Inflammatory macrophage treated with lipopolysaccharide for 4 hours (primary cell): ENCODE measurements at regions not wholly inside any gene's neighbourhood (a gene's known extent, or its start where the extent isn't known, plus 50 kb on each side); places are given as distances from the start of the nearest gene placed in this dataset.
"Not testable (repeated sequence)": the region's sequence is repeated elsewhere in the genome, so short reads cannot be mapped to it uniquely, and the experiment has no call there.

Source experiments
- DNase-seq: peaks from one replicate; pipeline ENCODE4 v3.0.0-alpha.2; 2020

DNA sequence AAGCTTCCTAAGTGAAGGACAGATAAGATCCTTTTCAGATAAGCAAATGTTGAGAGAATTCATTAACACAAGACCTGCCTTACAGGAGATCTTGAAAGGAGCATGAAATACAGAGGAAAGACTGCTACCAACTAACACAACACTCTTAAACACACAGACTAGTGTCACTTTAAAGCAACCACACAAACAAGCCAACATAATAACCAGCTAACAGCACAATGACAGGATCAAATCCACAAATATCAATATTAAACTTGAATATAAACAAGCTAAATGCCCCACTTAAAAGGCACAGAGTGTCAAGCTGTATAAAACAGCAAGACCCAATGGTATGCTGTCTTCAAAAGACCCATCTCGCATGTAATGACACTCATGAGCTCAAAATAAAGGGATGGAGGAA is 70.8 kb upstream of the HMGXB4 start:
- no peak for DNase-seq

DNA sequence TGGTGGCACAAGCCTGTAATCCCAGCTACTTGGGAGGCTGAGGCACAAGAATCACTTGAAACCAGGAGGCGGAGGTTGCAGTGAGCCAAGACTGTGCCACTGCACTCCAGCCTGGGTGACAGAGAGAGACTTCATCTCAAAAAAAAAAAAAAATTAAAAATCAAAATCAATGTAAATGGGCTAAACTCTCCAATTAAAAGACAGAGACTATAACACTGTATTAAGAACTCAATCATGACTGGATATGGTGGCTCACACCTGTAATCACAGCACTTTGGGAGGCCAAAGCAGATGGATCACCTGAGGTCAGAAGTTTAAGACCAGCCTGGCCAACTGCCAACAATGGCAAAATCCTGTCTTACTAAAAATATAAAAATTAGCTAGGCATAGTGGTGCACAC is 68.4 kb upstream of the HMGXB4 start:
- not testable (repeated sequence) for DNase-seq

DNA sequence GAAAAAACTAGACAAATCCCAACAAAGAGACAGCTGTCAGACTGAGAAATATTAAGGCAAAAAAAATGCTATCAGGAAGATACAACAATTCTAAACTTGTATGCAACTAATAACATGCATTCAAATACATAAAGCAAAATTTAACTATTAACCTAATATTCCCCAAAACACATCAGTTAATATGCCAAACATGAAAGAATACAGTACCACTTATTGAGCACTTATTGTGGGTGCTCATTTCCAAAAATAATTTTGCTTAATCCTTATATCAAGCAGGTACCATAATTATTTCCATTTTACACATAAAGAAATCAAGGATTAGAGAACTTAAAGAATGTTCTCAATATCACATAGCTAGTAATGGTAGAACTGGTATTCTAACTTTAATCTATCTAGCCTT is 67.7 kb upstream of the HMGXB4 start:
- DNase-seq = no peak

DNA sequence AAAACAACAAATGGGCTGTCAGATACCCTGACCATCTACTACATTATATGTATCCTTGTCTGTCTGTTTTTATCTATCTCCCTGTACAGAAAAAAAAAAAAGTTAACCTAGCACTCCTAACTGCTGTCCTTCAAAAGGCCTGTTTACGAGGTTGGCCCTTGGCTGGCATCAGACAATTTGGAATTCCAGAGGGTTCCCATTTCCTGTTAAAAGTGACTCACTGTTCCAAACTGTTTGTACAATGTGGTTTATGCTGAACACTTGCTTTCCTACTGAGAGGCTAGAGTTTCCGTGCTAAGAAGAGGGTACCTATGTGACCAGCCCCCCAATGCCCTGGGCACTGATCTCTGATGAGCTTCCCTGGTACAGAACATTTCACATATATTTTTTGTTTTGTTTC is 65.9 kb upstream of the HMGXB4 start:
- DNase-seq = no peak

DNA sequence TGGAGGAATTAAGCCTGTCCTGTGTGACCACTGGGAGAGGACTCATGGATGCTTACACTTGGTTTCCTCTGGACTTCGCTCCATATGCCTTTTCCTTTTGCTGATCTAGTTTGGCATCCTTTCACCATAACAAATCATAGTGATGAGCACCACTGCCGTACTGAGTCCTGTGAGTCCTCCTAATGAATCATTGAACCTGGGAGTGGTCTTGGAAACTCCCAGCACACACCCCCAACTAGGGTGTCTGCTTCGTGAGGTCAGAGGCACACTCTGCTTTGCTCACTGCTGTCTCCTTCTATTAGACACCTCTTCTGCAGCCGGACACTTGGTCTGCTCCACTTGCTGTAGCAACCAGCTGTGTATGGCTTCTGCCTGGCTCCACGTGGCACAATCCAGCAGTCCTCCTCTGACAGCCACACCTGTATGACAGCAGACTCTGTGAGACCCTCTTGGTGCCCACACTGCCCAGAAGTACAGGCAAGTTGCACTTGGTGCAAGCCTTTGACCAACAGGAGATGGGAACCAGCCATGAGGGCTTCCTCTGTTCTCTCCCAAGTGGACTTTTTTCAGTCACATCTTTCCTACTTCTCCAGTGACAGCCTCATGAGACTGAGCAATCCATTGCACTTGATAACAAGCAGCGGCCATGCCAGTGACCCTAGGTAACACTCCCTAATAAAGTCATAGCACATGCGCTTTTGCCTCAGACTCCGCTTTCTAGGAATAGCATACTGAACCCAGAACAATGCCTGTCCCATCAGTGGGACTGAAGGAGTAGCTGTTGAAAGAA is 65.0 kb upstream of the HMGXB4 start:
- no peak for DNase-seq

DNA sequence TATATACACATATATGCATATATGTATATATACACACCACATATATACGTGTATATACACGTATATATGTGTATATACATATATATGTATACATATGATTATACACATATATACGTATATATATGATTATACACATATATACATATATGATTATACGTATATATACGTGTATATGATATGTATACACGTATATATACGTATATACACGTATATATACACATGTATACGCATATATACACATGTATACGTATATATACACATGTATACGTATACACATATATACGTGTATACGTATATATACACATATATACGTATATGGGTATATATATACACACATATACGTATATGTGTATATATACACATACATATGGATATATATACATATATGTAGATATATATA is 62.1 kb upstream of the HMGXB4 start:
- DNase-seq = no peak

DNA sequence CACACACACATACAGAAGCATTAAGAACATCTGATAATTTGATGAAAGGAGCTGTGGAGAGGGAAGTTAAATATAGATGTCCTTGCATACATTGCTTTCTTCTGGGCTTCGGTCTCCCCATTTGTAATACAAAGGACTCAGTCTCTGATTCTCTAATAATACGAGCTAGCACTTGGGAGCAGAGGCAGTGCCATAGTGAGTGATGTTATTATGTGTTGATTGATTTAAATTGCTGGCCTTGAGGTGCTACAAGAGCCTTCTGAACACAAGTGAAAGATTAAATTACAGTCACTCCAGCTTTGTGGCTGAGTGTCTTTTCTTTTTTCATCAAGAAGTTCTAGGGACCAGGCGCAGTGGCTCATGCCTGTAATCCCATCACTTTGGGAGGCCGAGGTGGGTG is 61.5 kb upstream of the HMGXB4 start:
- DNase-seq = no peak

DNA sequence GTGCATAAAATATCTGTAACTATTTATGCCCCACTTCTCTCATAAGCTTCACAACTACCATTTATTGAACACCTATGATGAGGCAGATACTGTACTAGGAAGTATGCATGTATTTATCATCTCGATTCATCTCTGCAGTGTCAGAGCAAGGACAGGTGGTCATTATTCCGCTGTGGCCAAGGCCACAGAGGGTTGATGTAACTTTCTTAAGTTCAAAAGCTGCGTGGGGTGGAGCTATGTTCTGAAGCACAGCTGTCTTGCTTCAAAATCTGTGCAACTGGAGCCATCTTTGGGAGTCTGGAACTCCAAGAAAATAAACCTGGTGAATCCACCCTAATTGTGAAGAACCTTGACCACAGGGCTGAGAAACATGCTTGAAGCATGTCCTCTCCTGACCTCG is 60.2 kb upstream of the HMGXB4 start:
- DNase-seq = no peak

DNA sequence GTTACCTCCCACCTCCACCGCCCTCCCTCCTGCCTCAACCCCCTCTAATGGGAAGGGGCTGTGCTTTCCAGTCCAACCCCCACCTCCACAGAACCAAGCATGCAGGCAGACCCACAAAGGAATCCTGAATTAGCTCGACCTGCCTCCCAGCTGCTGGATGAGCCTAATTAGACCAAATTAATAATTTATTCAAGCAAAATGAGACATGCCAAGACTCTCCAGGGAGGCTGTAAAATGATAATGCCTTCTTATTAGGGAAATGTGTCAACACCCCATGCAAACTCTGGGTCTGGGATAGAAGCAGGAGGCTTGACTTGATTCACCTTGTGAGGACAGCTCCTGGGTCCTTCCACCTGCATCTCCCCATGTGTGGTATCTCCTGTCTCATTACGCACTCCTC is 59.4 kb upstream of the HMGXB4 start:
- no peak for DNase-seq

DNA sequence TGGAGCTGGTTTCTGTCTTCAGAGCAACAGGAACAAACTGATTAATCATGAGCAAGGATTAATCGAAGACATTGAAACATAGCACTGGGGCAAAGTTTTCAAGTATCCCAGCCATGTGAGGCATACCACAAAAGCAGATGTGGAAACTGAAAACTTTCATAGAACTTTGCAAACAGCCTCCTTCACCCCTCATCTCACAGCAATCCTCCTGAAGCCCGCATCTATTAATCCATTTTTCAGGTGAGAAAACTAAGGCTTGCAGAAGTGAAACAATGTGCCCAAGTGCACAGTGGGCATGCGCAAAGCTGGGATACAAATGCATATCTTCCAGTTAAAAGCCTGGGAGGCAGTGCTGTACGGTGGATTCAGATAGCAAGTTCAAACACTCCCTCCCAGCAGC is 58.6 kb upstream of the HMGXB4 start:
- DNase-seq = no peak

DNA sequence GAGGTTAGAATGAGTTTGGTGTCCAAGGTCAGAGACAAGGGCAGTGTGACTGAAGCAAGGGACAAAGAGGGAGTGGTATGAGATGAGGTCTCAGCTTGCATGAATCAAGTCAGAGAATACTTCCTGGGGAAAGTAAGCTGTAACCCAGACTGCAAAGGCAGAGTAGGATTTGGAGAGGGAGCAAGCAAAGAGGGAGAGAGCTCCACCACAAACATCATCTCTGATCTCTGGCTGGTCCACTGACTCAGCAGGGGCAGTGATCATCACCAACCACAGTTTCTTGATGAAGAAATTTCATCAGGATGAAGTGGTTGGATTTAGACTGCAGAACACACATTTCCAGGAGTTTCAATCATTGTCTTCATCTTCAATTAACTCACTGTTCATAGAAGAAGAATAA is 54.9 kb upstream of the HMGXB4 start:
- no peak for DNase-seq

DNA sequence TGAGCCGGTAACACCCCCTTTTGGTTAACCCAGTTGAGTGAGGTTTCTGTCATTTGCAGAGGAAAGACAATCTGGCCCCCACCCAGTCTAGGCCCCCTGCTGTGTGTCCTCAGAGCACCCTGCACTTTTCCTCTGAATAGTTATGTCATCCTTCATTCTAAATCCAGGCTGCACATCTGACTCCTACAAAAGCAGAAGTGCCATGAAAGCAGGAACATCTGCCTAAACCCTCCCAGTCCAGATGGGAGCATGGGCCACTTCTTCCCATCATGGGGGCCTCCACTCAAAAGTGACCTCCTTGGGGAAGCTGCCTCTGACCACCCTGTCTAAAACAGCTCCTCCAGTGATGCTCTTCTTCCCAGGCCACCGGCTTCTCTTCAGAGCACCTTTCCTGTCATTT is 53.7 kb upstream of the HMGXB4 start:
- DNase-seq = no peak

DNA sequence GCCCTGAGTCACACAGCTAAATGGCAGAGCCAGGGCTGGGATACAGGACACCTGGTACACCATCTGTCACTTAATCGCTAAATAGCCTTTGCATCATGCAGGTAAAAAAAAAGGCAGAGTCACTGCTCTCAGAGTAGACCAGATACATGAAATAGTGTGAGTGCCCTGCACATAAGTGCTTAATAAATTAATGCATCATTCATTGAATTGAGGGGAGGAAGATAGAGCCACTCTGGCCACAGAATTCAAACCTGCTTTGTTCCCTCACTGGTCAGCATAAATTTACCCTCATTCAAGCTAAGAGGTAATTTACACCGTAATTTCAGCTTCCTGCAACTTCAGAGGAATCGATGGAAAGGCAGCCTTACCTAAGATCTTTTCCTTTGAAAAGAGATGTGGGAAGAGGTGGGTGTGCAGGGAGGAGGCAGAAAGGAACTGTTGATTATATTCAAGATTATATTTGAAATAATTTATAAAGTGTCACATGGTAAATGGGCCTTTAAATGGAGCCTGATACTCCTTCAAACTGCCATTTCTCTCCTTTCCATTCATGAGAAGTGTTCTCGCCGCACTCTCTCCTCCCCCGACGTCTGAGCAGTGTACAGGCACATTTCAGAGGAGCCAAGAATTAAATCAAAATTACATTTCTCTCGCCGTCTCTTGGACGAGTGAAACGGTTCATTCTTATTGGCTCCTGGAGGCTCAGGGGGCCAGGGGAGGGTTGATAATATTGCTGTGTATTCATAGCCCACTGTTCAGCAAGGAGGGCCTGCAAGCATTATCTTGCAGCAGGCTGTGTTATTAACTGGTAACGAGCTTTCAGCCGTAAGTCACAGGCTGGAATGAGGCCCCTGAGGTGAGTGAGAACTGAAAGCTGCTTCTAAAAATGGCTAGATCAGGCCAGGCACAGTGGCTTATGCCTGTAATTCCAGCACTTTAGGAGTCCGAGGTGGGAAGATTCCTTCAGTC is 52.2 kb upstream of the HMGXB4 start:
- no peak for DNase-seq

DNA sequence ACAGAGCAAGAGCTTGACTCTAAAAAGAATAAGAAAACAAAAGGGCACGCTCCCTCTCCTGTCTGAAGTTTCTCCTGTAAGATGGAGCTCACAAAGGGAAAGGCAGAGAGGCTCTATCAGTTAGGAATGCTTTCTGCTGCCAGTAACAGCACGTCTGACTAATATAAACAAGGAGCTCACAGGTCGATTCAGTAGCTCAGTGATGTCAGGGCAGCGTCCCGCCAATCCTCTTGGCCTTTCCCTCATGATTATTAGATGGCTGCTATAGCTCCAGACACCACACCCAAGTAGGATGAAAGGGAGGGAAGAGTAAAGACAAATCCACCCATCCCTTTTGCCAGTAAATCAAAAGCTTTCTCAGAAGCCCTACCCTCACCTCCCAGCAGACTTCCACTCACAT is 51.3 kb upstream of the HMGXB4 start:
- DNase-seq = no peak

DNA sequence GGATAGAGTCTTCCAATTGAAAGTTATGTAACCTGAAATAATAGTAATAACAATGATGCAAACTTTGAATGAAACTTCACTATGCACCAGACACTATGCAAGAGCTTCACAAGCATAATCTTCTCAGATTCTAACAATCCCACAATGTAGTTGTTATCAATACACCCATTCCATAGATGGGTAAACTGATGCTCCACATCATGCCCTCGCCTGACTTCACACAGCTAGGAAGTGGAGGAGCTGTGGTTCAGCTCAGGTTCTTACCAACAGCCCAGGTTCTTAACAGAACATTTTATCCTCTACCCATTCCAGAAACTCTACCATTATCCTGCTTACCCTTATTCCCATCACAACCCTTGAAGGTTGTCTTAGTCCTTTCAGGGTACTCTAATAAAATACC is 50.4 kb upstream of the HMGXB4 start:
- DNase-seq = no peak
